ENCODE measurements at regions not wholly inside any gene's neighbourhood (a gene's known extent, or its start where the extent isn't known, plus 50 kb on each side); places are given as distances from the start of the nearest gene placed in this dataset.

GRCh38 chr4:18840481-18840880 is 818.9 kb upstream of the LCORL start:
- TF ChIP-seq CTCF (IDR thresholded peaks at IDR 0.05 in 8 of 11, conservative IDR thresholded peaks at IDR 0.05 in 3 of 11) (no peak), POLR2A (IDR thresholded peaks at IDR 0.05) (no peak), POLR2AphosphoS5 (IDR thresholded peaks at IDR 0.05) (no peak)
